ENCODE measurements at regions not wholly inside any gene's neighbourhood (a gene's known extent, or its start where the extent isn't known, plus 50 kb on each side); places are given as distances from the start of the nearest gene placed in this dataset.
A peak's percentile ranks its signal among the peaks of the same experiment; 100 is the strongest.

- no peak for DNase-seq (ENCODE audit: low read depth)
These were observed 202.7 kb upstream of the PRICKLE1 start for GRCh38 chr12:42792265-42792664.

- no peak for DNase-seq (ENCODE audit: low read depth)
These were observed 201.9 kb upstream of the PRICKLE1 start for GRCh38 chr12:42791399-42791798.

DNA sequence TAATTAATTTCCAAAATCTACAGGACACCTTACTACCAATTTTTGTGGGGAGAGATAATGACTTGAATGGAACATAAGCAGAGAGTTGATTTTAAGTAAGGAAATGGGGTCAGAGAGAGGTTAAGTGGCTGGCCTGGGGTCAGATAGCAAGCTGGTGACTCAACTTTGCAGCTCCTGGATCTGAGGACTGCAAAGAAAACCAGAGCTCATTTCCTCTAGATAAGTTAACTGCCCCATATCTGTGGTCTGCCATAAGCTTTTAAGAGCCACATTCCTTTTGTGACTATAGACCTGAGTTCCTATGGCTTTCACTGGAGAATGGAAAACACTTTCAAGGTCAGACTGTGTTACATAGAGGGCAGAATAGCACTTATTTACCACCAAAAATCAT, 201.2 kb upstream of the PRICKLE1 start:
- DNase-seq (ENCODE audit: low read depth): peak; percentile 84

- no peak for DNase-seq (ENCODE audit: low read depth)
These were observed 200.5 kb upstream of the PRICKLE1 start for GRCh38 chr12:42789808-42790760.

DNA sequence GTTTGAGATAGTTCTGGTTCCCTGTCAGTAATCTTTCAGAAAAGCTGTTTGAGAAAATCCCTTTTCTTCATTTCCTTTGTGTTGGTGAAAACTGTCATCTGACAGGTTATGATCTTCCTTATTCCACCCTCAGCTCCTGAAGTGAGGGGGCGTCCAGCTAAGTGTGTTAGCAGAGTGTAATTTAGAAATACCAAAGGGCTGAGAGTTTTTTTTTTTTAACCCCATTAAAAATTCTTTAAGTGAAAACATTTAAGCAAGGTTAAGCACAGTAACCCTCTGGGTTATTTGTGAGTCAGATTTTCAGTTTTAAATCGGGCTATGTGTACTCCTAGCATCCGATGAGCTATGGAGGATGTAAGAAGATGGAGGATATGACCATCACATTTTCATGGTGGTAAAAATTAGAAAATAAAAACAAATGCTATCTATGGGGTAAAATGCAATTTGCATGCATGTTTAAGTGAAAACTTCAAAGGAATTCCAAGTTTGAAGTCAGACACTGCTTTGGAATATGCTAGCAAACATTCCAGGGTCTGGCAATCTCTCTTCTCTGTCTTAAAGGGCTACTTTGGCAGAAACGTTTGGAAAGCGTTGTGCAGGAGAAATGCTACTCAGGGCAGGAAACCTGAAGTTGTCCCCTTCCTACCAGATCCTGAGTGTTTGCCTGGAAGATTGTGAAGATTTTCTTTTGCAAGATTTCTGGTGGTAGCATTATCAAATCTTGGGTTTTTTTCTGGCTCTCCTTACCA, 197.0 kb upstream of the PRICKLE1 start:
- no peak for DNase-seq (ENCODE audit: low read depth)

- no peak for DNase-seq (ENCODE audit: low read depth)
These were observed 196.4 kb upstream of the PRICKLE1 start for GRCh38 chr12:42785944-42786343.

GRCh38 chr12:42780671-42781070, 191.1 kb upstream of the PRICKLE1 start:
- DNase-seq (ENCODE audit: low read depth): no peak

- DNase-seq (ENCODE audit: low read depth): no peak
These were observed 189.8 kb upstream of the PRICKLE1 start for GRCh38 chr12:42779186-42779859.

DNA sequence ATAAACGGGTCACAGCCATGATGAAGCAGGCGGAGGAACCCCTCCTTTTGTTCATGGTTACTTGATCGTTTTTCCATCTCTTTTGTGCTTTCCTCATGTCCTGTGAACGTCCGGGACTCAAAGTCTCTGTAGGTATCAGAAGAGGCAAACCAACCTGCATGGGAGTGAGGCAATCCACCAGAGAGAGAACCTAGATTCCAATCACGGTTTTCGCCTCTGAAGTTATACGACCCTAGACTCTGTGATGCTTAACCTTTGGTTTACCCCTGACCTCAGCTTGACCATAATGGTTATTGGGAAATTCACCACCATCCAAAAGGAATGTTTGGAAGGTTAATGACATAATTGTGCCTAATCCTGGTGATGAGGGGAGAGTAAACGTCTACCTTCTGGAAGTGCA, 186.8 kb upstream of the PRICKLE1 start:
- no peak for DNase-seq (ENCODE audit: low read depth)

GRCh38 chr12:42774238-42774637, 184.7 kb upstream of the PRICKLE1 start:
- no peak for DNase-seq (ENCODE audit: low read depth)

DNA sequence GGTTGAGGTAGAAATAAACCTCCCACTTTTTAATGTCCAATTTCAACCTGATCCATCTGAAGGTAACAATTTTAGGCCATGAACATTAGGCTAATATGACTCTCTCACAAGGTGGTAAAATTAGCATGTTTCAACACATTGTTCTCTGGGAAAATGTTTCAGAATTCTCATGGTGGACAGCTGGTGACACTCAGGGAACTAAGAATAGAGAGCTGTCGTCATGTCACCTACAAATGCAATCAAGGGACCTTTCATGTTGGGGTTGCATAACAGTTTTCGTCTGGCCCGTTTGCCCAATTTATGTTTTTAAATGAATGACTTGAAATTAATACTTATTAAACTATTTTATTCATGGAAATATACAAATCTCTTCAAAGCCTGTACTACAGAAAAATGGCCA, 180.7 kb upstream of the PRICKLE1 start:
- no peak for DNase-seq (ENCODE audit: low read depth)

DNA sequence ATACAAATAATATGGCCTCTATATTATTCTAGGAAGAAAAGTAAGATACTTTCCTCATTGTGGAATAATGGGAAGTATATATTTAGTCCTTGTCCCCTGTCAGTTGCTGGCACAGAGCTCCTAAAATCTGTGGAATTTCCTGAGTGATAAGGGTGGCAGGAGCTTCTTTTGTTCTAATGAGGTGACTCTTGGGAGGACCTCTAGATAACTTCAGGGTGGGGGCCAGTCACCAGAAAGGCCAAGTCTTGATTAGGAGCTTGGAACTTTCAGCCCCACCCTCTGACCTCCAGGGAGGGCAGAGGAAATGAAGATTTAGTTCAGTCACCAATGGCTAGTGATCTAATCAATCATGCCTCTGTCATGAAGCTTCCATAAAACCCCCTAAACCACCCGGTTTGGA, 179.9 kb upstream of the PRICKLE1 start:
- DNase-seq (ENCODE audit: low read depth): no peak

DNA sequence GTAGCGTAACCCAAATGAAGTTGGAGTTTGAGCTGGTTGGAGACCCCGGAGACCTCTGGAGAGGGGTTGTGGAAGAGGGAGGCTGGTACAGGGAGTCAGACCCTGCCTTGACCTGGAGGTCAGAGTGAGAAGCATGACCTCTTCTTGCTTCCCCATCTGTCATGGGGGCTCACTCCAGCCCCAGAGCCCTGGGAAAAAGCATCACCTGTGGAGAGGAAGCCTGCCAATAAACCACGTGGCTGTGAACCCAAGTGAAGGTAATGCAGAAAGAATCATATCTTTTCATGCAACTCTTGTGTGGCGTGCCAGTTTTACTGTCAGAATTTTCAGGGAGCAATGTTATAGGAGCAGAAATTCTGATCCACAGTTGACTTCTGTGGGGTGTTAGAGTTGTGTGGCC, 178.5 kb upstream of the PRICKLE1 start:
- no peak for DNase-seq (ENCODE audit: low read depth)

GRCh38 chr12:42767326-42767954, 177.9 kb upstream of the PRICKLE1 start:
- DNase-seq (ENCODE audit: low read depth): no peak

- DNase-seq (ENCODE audit: low read depth): no peak
These were observed 177.2 kb upstream of the PRICKLE1 start for GRCh38 chr12:42766754-42767153.

DNA sequence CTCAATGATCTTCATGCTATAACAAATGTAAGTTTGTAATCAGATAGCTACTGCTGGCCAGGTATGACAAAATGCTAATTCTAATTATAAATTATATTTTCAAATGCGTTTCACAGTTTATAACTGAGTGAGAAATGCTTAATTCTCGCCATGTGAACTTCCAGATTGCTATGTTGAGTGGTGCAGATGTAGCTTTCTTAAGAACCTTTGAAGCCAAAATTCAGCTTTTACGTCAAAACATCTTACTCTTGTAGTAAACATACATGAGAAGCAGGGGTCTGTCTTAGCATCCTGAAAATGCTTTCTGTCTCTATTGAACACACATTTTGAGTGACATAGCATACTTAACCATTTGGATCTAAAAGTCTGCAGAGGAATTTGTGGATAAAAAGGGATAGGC, 176.5 kb upstream of the PRICKLE1 start:
- DNase-seq (ENCODE audit: low read depth): no peak

DNA sequence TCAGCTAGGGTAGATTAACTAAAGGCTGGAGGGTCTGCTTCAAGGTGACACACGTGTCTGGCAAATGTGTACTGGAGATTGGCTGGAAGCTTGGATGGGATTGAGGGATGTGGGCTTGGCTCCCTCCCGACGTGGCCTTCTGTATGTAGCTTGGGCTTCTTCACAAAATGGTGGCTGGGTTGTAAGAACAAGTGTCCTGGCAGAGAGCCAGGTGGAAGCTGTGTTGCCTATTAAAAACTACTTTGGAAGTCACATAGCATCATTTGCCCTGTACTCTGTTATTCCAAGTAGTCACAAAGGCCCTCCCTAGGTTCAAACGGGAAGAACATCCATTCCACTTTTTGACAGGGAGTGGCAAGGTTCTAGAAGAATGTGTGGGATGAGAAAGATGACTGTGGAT, 174.1 kb upstream of the PRICKLE1 start:
- no peak for DNase-seq (ENCODE audit: low read depth)

DNA sequence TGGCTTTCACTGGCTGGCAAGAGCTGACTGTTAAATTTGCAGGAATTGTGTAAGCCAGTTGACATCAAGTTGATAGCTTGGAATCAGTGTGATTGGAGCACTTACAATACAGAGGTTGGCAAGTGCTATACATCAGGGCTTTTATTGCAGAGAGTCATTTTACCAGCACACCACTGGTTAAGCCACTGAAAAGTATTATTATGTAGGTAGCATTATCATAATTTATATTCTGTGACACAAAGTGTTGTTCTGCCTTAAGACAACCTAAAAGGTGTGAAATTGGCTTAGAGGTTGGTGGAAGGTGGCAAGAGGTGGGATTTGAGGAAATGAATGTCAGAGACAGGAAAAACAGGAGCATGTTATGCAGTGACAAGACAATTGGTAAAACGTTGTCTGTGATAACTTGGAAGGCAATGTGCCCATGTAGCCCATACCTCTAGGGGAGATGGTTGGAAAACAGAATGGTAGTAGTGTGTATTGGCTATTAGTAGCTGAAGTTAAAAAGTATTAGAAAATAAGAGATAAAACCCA, 172.9 kb upstream of the PRICKLE1 start:
- DNase-seq (ENCODE audit: low read depth): no peak

GRCh38 chr12:42761601-42762350, 172.2 kb upstream of the PRICKLE1 start:
- DNase-seq (ENCODE audit: low read depth): no peak

GRCh38 chr12:42761086-42761485, 171.5 kb upstream of the PRICKLE1 start:
- DNase-seq (ENCODE audit: low read depth): no peak

- DNase-seq (ENCODE audit: low read depth): no peak
These were observed 171.0 kb upstream of the PRICKLE1 start for GRCh38 chr12:42760550-42760949.
